Endothelial cell of umbilical vein (primary cell): ENCODE measurements at regions not wholly inside any gene's neighbourhood (a gene's known extent, or its start where the extent isn't known, plus 50 kb on each side); places are given as distances from the start of the nearest gene placed in this dataset.

Source experiments
- BruUV-seq: library from RNA; stranded (reverse); fragments of 400-500 nt; replicated peaks from 2 replicates; lab custom pipeline; 2021; lab: Mats Ljungman, UMichigan
- CTCF ChIA-PET: fragments of 300-600, 350-600 bp; sonication (Branson Sonifier 250); formaldehyde crosslinking; loops from one replicate; lab custom pipeline; 2021; ENCODE audit warnings: antibody characterized with exemption, inconsistent platforms; lab: Charles Lee
- POLR2A ChIA-PET: fragments of 300-600, 350-600 bp; sonication (Branson Sonifier 250); formaldehyde crosslinking; loops from one replicate; lab custom pipeline; 2021; ENCODE audit warnings: antibody characterized with exemption, inconsistent platforms; lab: Charles Lee
- DNase-seq: peaks from one replicate; pipeline ENCODE4 v3.0.0-alpha.2; 2011; ENCODE audit warnings: low read depth, low spot score
- FAIRE-seq: peaks from 2 replicates; lab custom pipeline; 2011; peaks lifted over from hg19 to GRCh38; lab: Jason Lieb, UNC
- H2AFZ ChIP-seq: 2 replicates; pipeline ENCODE4 v1.6.0; 2012; ENCODE audit warnings: low read depth, low read length, control low read depth, inconsistent platforms
- H3K27ac ChIP-seq: 2 replicates; pipeline ENCODE4 v1.5.1; 2011; ENCODE audit warnings: low read depth, mild to moderate bottlenecking, control low read depth, low read length, moderate library complexity; ENCODE audit not compliant: insufficient read depth
- H3K27me3 ChIP-seq, 2 experiments: 2 replicates each; pipeline versions ENCODE4 v1.6.0 to v1.6.1; 2011; ENCODE audit warnings: low read length in 2 of 2, mixed read lengths in 1 of 2; ENCODE audit not compliant: control insufficient read depth in 2 of 2, insufficient read depth in 2 of 2
- H3K36me3 ChIP-seq, 2 experiments: 2 replicates in 1 of 2; 3 replicates in 1 of 2; pipeline ENCODE4 v1.5.1; 2011; ENCODE audit warnings: low read length in 2 of 2, mild to moderate bottlenecking in 1 of 2, moderate library complexity in 1 of 2; ENCODE audit not compliant: control insufficient read depth in 2 of 2, insufficient read depth in 2 of 2; ENCODE audit errors: extremely low read depth in 1 of 2
- H3K4me1 ChIP-seq: 3 replicates; pipeline ENCODE4 v1.5.1; 2011; ENCODE audit warnings: mild to moderate bottlenecking, low read length; ENCODE audit not compliant: control insufficient read depth, insufficient read depth; ENCODE audit errors: extremely low read depth
- H3K4me2 ChIP-seq: 2 replicates; pipeline ENCODE4 v1.6.1; 2011; ENCODE audit warnings: low read length, control low read depth, mixed read lengths; ENCODE audit not compliant: insufficient read depth
- H3K4me3 ChIP-seq, 3 experiments: fragments of 200-600 bp in 1 of 3; sonication (generic), shearing (Covaris generic) in 1 of 3; replicated peaks in 1 of 3; 2 replicates each; pipeline ENCODE4 v1.5.1; 2011 to 2016; ENCODE audit warnings: control low read depth in 3 of 3, low read length in 3 of 3, mild to moderate bottlenecking in 2 of 3, inconsistent platforms in 1 of 3, low read depth in 1 of 3, moderate library complexity in 1 of 3; ENCODE audit not compliant: insufficient read depth in 1 of 3
- H3K79me2 ChIP-seq: 2 replicates; pipeline ENCODE4 v1.6.0; 2012; ENCODE audit warnings: low read length, inconsistent platforms; ENCODE audit not compliant: control insufficient read depth, insufficient read depth
- H3K9ac ChIP-seq: replicated peaks from 2 replicates; pipeline ENCODE3; 2011; ENCODE audit warnings: low read length, control low read depth; ENCODE audit not compliant: insufficient read depth; ENCODE audit errors: extremely low read depth
- H3K9me1 ChIP-seq: replicated peaks from 3 replicates; pipeline ENCODE4 v1.6.0; 2011; ENCODE audit warnings: mild to moderate bottlenecking, low read length; ENCODE audit not compliant: control insufficient read depth, insufficient read depth; ENCODE audit errors: extremely low read depth
- H3K9me3 ChIP-seq: replicated peaks from 2 replicates; pipeline ENCODE4 v1.5.1; 2012; ENCODE audit warnings: low read length, inconsistent platforms; ENCODE audit not compliant: control insufficient read depth, insufficient read depth
- H4K20me1 ChIP-seq: replicated peaks from 2 replicates; pipeline ENCODE3; 2011; ENCODE audit warnings: mild to moderate bottlenecking, low read length; ENCODE audit not compliant: control insufficient read depth, insufficient read depth; ENCODE audit errors: extremely low read depth
- CTCF ChIP-seq, 2 donors: IDR thresholded peaks; 1 replicate in 1 of 2; 2 replicates in 1 of 2; pipeline ENCODE4 v1.5.1; 2011; ENCODE audit warnings: low read length in 2 of 2, mild to moderate bottlenecking in 2 of 2, moderate library complexity in 2 of 2, control low read depth in 1 of 2, inconsistent platforms in 1 of 2, low read depth in 1 of 2; ENCODE audit not compliant: insufficient read depth in 1 of 2; ENCODE audit errors: extremely low read depth in 1 of 2
- EZH2 ChIP-seq: IDR thresholded peaks from 2 replicates; pipeline ENCODE4 v1.6.1; 2012; ENCODE audit warnings: borderline replicate concordance, low read depth, mild to moderate bottlenecking, moderate library complexity, low read length, inconsistent platforms; ENCODE audit not compliant: severe bottlenecking
- FOS ChIP-seq: IDR thresholded peaks from 2 replicates; pipeline ENCODE4 v1.6.1; 2011; ENCODE audit warnings: mild to moderate bottlenecking, low read length, moderate library complexity, borderline replicate concordance; ENCODE audit not compliant: insufficient read depth
- GATA2 ChIP-seq: IDR thresholded peaks from 2 replicates; pipeline ENCODE4 v1.7.0; 2011; ENCODE audit warnings: low read depth, mild to moderate bottlenecking, moderate library complexity, mixed read lengths, low read length; ENCODE audit not compliant: insufficient read length, insufficient read depth
- JUN ChIP-seq: IDR thresholded peaks from 2 replicates; pipeline ENCODE4 v1.6.1; 2011; ENCODE audit warnings: borderline replicate concordance, low read depth; ENCODE audit not compliant: insufficient read length, insufficient read depth
- MAX ChIP-seq: IDR thresholded peaks from 2 replicates; pipeline ENCODE4 v1.6.1; 2011; ENCODE audit not compliant: insufficient read depth, insufficient read length
- MYC ChIP-seq: IDR thresholded peaks from one replicate; pipeline ENCODE4 v1.6.1; 2011; ENCODE audit warnings: mild to moderate bottlenecking, low read depth, low read length
- POLR2A ChIP-seq: IDR thresholded peaks from 2 replicates; pipeline ENCODE4 v1.6.1; 2012; ENCODE audit warnings: low read depth, mild to moderate bottlenecking, control low read depth, low read length
- POLR2AphosphoS5 ChIP-seq: IDR thresholded peaks from 2 replicates; pipeline ENCODE4 v1.6.1; 2012; ENCODE audit warnings: low read depth, mild to moderate bottlenecking, control low read depth, low read length, moderate library complexity; ENCODE audit not compliant: insufficient read depth
- dilution Hi-C: fragments of 300-500 bp; cut with MboI; formaldehyde crosslinking; loops from one replicate; pipeline ENCODE4 v1.15.0; 2019; ENCODE audit warnings: low sequenced_read_pairs; ENCODE audit not compliant: extremely low pct_ligation_motif_present
- intact Hi-C: fragments of 100-400 bp; cut with micrococcal nuclease; formaldehyde crosslinking; loops from one replicate; pipeline ENCODE4 v1.10.0; 2022

GRCh38 chr15:35783203-35783602 lies 237.2 kb upstream of the DPH6 start:
- no TSS peak for BruUV-seq
- Histone ChIP-seq H3K9me1 (no peaks in the 10 kb centered on the region), H3K9ac (no peak overlapping the region), H3K79me2 (no peaks in the 10 kb centered on the region), H3K4me1 (no peaks in the 10 kb centered on the region), H3K9me3 (no peaks in the 10 kb centered on the region), H3K36me3 (no peaks in the 10 kb centered on the region), H4K20me1 (no peaks in the 10 kb centered on the region), H3K27me3 (no peaks in the 10 kb centered on the region), H3K4me3 (no peak overlapping the region), H3K27ac (no peak overlapping the region), H3K4me2 (no peak overlapping the region), H2AFZ (no peak overlapping the region)
- ChIA-PET CTCF (interaction anchor here (1.0 kb wide), 1 partner anchor 14 kb away, joined by 5 read pairs; no protein-coding TSS in a partner anchor), POLR2A (no interaction called here)
- no peak for DNase-seq
- FAIRE-seq = no peak
- no peak for TF ChIP-seq POLR2A
- TF ChIP-seq GATA2 = no peak
- no peak for TF ChIP-seq FOS
- no peak for TF ChIP-seq CTCF (IDR thresholded peaks at IDR 0.05; ENCODE audit: extremely low read depth in 1 of 2, insufficient read depth in 1 of 2, low read depth in 1 of 2, low read length in 2 of 2)
- no peak for TF ChIP-seq MAX
- no peak for TF ChIP-seq EZH2
- no peak for TF ChIP-seq MYC
- no peak for TF ChIP-seq POLR2AphosphoS5
- TF ChIP-seq JUN = no peak
- dilution Hi-C loops (no loop called here), intact Hi-C loops (no loop called here)
